ENCODE measurements at regions not wholly inside any gene's neighbourhood (a gene's known extent, or its start where the extent isn't known, plus 50 kb on each side); places are given as distances from the start of the nearest gene placed in this dataset.
"Not testable (repeated sequence)": the region's sequence is repeated elsewhere in the genome, so short reads cannot be mapped to it uniquely, and the experiment has no call there.

DNA sequence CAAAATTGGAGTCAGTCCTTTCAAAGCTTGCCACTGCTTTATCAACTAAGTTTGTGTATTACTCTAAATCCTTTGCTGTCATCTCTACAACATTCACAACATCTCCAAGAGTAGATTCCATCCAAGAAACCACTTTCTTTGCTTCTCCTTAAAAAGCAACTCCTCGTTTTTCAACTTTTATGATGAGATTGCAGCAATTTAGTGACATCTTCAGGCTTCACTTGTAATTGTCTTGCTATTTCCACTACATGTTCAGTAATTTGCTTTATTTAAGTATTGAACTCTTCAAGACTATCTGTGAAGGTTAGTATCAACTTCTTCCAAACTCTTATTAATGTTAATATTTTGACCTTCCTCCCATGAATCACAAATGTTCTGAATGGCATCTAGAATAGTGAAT lies 747.9 kb downstream of the TMTC2 start:
- no peaks in the 10 kb centered on the region for H3K27me3 ChIP-seq (ENCODE audit: insufficient read depth, low read depth, severe bottlenecking)
- no peak overlapping the region for H3K27ac ChIP-seq
- TF ChIP-seq, protein P1, sequence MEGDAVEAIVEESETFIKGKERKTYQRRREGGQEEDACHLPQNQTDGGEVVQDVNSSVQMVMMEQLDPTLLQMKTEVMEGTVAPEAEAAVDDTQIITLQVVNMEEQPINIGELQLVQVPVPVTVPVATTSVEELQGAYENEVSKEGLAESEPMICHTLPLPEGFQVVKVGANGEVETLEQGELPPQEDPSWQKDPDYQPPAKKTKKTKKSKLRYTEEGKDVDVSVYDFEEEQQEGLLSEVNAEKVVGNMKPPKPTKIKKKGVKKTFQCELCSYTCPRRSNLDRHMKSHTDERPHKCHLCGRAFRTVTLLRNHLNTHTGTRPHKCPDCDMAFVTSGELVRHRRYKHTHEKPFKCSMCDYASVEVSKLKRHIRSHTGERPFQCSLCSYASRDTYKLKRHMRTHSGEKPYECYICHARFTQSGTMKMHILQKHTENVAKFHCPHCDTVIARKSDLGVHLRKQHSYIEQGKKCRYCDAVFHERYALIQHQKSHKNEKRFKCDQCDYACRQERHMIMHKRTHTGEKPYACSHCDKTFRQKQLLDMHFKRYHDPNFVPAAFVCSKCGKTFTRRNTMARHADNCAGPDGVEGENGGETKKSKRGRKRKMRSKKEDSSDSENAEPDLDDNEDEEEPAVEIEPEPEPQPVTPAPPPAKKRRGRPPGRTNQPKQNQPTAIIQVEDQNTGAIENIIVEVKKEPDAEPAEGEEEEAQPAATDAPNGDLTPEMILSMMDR (IDR thresholded peaks at IDR 0.05; ENCODE audit: low read depth, low read length): no peak
- H3K36me3 ChIP-seq: no peaks in the 10 kb centered on the region
- no peak for DNase-seq
- H3K9me3 ChIP-seq (ENCODE audit: severe bottlenecking): no peaks in the 10 kb centered on the region
- no peak overlapping the region for H3K4me3 ChIP-seq (ENCODE audit: low read depth, low read length)

DNA sequence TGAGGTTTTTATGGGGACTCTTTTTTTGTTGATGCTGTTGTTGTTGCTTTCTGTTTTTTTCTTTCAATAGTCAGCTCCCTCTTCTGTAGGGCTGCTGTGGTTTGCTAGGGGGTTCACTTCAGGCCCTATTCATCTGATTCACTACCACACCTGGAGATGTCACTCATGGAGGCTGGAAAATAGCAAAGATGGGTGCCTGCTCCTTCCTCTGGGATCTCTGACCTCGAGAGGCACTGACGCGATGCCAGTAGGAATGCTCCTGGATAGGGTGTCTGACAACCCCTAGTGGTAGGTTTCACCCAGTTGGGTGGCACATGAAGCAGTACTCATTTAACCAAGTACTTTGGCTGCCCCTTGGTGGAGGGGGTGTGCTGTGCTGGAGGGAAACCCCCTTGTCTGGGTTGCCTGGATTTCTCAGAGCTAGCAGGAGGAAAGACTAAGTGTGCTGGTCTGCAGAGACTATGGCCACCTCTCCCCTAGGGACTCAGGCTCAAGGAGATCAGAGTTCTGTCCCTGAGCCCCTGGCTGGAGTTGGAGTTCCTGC lies 745.5 kb downstream of the TMTC2 start:
- H3K9me3 ChIP-seq (ENCODE audit: severe bottlenecking): no peaks in the 10 kb centered on the region
- H3K27ac ChIP-seq: no peak overlapping the region
- H3K36me3 ChIP-seq: no peaks in the 10 kb centered on the region
- H3K27me3 ChIP-seq (ENCODE audit: insufficient read depth, low read depth, severe bottlenecking): no peaks in the 10 kb centered on the region
- no peak for DNase-seq
- H3K4me3 ChIP-seq (ENCODE audit: low read depth, low read length): no peak overlapping the region
- TF ChIP-seq, protein P1 (IDR thresholded peaks at IDR 0.05; ENCODE audit: low read depth, low read length): no peak

DNA sequence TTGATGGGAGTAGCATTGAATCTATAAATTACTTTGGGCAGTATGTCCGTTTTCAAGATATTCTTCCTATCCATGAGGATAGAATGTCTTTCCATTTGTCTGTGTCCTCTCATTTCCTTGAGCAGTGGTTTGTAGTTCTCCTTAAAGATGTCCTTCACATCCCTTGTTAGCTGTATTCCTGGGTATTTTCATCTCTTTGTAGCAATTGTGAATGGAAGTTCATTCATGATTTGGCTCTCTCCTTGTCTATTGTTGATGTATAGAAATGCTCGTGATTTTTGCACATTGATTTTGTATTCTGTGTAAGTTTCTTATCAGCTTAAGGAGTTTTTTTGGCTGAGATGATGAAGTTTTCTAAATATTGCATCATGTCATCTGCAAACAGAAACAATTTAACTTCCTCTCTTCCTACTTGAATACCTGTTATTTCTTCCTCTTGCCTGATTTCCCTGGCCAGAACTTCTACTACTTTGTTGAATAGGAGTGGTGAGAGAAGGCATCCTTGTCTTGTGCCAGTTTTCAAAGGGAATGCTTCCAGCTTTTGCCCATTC lies 741.0 kb downstream of the TMTC2 start:
- H3K9me3 ChIP-seq (ENCODE audit: severe bottlenecking); H3K4me3 ChIP-seq (ENCODE audit: low read depth, low read length); DNase-seq; H3K27ac ChIP-seq; H3K27me3 ChIP-seq (ENCODE audit: insufficient read depth, low read depth, severe bottlenecking); H3K36me3 ChIP-seq: not testable (repeated sequence)

DNA sequence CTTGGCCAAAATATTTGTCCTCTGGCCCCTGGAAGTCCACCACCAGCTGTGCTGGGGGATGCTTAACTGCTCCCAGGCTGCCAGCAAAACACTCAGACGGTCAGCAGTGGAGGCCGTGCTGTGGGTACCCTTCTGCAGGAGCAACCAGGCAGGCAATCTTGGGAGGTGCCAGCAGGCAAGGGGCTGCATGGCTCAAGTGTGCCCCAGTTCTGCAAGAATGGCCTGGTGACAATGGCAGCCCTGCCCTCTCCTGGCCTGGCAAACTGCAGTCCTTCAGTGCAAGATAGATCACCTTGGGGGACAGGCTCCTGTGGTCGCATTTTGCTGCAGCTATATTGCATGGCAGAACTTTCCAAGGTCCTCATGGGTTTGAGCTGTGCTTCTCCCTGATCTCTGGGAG lies 728.3 kb downstream of the TMTC2 start:
- no peak for DNase-seq
- no peak overlapping the region for H3K27ac ChIP-seq
- no peak overlapping the region for H3K4me3 ChIP-seq (ENCODE audit: low read depth, low read length)
- H3K36me3 ChIP-seq: no peaks in the 10 kb centered on the region
- no peaks in the 10 kb centered on the region for H3K9me3 ChIP-seq (ENCODE audit: severe bottlenecking)
- TF ChIP-seq, protein P1 (IDR thresholded peaks at IDR 0.05; ENCODE audit: low read depth, low read length): no peak
- no peaks in the 10 kb centered on the region for H3K27me3 ChIP-seq (ENCODE audit: insufficient read depth, low read depth, severe bottlenecking)

DNA sequence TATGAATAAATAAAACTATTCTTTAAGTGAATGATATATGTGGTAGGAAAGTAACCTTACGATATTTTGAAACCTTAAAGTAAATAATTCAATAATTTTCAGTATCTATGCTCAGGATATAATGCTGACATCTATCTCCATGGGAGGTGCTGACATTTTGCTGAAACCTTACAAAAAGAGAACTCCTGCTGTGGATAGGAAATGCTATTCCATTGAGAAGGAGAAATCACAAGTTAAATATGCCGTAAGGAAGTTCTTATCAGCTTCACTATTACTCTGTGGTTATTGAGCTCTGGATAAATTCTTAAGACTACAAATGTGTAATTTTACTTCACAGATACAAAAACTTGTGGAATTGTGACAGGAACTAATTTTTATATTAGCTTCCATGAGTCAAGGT lies 722.1 kb downstream of the TMTC2 start:
- TF ChIP-seq, protein P1 (IDR thresholded peaks at IDR 0.05; ENCODE audit: low read depth, low read length): no peak
- Histone ChIP-seq H3K27me3 (ENCODE audit: insufficient read depth, low read depth, severe bottlenecking) (no peaks in the 10 kb centered on the region), H3K9me3 (ENCODE audit: severe bottlenecking) (no peaks in the 10 kb centered on the region), H3K36me3 (no peaks in the 10 kb centered on the region), H3K4me3 (ENCODE audit: low read depth, low read length) (no peak overlapping the region), H3K27ac (no peak overlapping the region)
- DNase-seq: no peak

DNA sequence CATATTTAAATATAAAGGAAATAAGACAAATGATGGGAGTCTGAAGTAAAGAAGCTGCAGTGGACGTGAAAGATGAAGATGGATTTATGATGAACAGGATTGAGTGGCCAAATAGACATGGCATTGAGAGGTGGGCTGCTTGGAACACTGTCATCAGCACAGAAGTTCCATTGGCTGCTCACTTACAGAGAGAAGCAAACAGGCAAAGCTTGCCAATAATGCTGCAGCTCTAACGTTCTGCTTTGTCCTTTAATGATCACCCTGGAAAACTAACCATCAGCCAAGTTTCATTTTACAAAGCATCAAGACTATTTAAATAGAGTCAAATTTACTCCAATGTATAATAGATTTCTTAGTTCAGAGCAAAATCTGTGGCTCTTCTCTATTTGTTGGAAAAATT lies 721.4 kb downstream of the TMTC2 start:
- TF ChIP-seq, protein P1 (IDR thresholded peaks at IDR 0.05; ENCODE audit: low read depth, low read length): no peak
- DNase-seq: no peak

More for the DNA sequence above, 721.4 kb downstream of the TMTC2 start:
- Histone ChIP-seq H3K36me3 (no peaks in the 10 kb centered on the region), H3K27ac (no peak overlapping the region), H3K9me3 (ENCODE audit: severe bottlenecking) (no peaks in the 10 kb centered on the region), H3K27me3 (ENCODE audit: insufficient read depth, low read depth, severe bottlenecking) (no peaks in the 10 kb centered on the region), H3K4me3 (ENCODE audit: low read depth, low read length) (no peak overlapping the region)

Measured in WERI-Rb-1 (cell line).